HEK293 (cell line): ENCODE measurements at regions not wholly inside any gene's neighbourhood (a gene's known extent, or its start where the extent isn't known, plus 50 kb on each side); places are given as distances from the start of the nearest gene placed in this dataset.

Experiments
- PRDM4 ChIP-seq: fragments of 450-650 bp; formaldehyde crosslinking; IDR thresholded peaks from 2 replicates; pipeline ENCODE4 v1.5.1; 2017; ENCODE audit warnings: missing biosample characterization, missing genetic modification characterization
- SETDB1 ChIP-seq: IDR thresholded peaks from one replicate; pipeline ENCODE4 v1.6.1; 2017; ENCODE audit warnings: mild to moderate bottlenecking, low read length, moderate library complexity, mixed read lengths; ENCODE audit not compliant: insufficient read length
- ZNF146 ChIP-seq: fragments of 450-650 bp; formaldehyde crosslinking; IDR thresholded peaks from 2 replicates; pipeline ENCODE4 v1.5.1; 2016; ENCODE audit warnings: missing biosample characterization, missing genetic modification characterization
- ZNF302 ChIP-seq: fragments of 450-650 bp; formaldehyde crosslinking; IDR thresholded peaks from 2 replicates; pipeline ENCODE4 v1.5.1; 2016; ENCODE audit warnings: missing biosample characterization, missing genetic modification characterization, low read depth
- ZNF311 ChIP-seq: fragments of 450-650 bp; formaldehyde crosslinking; IDR thresholded peaks from 2 replicates; pipeline ENCODE4 v1.5.1; 2017; ENCODE audit warnings: missing biosample characterization, missing genetic modification characterization, borderline replicate concordance
- ZNF473 ChIP-seq: fragments of 450-650 bp; formaldehyde crosslinking; IDR thresholded peaks from 2 replicates; pipeline ENCODE4 v1.5.1; 2017; ENCODE audit warnings: missing biosample characterization, missing genetic modification characterization
- ZNF558 ChIP-seq: fragments of 450-650 bp; formaldehyde crosslinking; IDR thresholded peaks from 2 replicates; pipeline ENCODE4 v1.5.1; 2016; ENCODE audit warnings: missing biosample characterization, missing genetic modification characterization
- ZNF768 ChIP-seq: fragments of 450-650 bp; formaldehyde crosslinking; IDR thresholded peaks from 2 replicates; pipeline ENCODE4 v1.5.1; 2018; ENCODE audit warnings: missing biosample characterization, mild to moderate bottlenecking, missing genetic modification characterization
- ZNF776 ChIP-seq: fragments of 450-650 bp; formaldehyde crosslinking; IDR thresholded peaks from 2 replicates; pipeline ENCODE4 v1.5.0; 2017; ENCODE audit warnings: missing biosample characterization, missing genetic modification characterization, borderline replicate concordance
- ZNF830 ChIP-seq: fragments of 450-650 bp; IDR thresholded peaks from 2 replicates; pipeline ENCODE4 v1.5.0; 2018; ENCODE audit warnings: missing biosample characterization, missing genetic modification characterization, low read depth, mild to moderate bottlenecking, moderate library complexity
- TF ChIP-seq, protein P1 (sequence below): fragments of 450-650 bp; formaldehyde crosslinking; IDR thresholded peaks from 2 replicates; pipeline ENCODE4 v1.5.1; 2016; ENCODE audit warnings: missing biosample characterization, missing genetic modification characterization
- TF ChIP-seq, protein P2 (sequence below): fragments of 450-650 bp; formaldehyde crosslinking; IDR thresholded peaks from 2 replicates; pipeline ENCODE4 v1.5.1; 2017; ENCODE audit warnings: missing biosample characterization, missing genetic modification characterization
- TF ChIP-seq, protein P3 (sequence below): fragments of 450-650 bp; formaldehyde crosslinking; IDR thresholded peaks from 2 replicates; pipeline ENCODE4 v1.5.1; 2016; ENCODE audit warnings: missing biosample characterization, missing genetic modification characterization
- TF ChIP-seq, protein P4 (sequence below): fragments of 450-650 bp; formaldehyde crosslinking; conservative IDR thresholded peaks from 2 replicates; pipeline ENCODE4 v1.5.1; 2016; ENCODE audit warnings: low read depth, missing biosample characterization, missing genetic modification characterization

GRCh38 chr1:212500351-212500750 lies 67.6 kb downstream of the NENF start:
- no peak for TF ChIP-seq ZNF473 (tag by site-specific recombination)
- TF ChIP-seq, protein P1, sequence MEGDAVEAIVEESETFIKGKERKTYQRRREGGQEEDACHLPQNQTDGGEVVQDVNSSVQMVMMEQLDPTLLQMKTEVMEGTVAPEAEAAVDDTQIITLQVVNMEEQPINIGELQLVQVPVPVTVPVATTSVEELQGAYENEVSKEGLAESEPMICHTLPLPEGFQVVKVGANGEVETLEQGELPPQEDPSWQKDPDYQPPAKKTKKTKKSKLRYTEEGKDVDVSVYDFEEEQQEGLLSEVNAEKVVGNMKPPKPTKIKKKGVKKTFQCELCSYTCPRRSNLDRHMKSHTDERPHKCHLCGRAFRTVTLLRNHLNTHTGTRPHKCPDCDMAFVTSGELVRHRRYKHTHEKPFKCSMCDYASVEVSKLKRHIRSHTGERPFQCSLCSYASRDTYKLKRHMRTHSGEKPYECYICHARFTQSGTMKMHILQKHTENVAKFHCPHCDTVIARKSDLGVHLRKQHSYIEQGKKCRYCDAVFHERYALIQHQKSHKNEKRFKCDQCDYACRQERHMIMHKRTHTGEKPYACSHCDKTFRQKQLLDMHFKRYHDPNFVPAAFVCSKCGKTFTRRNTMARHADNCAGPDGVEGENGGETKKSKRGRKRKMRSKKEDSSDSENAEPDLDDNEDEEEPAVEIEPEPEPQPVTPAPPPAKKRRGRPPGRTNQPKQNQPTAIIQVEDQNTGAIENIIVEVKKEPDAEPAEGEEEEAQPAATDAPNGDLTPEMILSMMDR (tag by site-specific recombination) = no peak
- no peak for TF ChIP-seq ZNF311 (tag by site-specific recombination)
- TF ChIP-seq, protein P2, sequence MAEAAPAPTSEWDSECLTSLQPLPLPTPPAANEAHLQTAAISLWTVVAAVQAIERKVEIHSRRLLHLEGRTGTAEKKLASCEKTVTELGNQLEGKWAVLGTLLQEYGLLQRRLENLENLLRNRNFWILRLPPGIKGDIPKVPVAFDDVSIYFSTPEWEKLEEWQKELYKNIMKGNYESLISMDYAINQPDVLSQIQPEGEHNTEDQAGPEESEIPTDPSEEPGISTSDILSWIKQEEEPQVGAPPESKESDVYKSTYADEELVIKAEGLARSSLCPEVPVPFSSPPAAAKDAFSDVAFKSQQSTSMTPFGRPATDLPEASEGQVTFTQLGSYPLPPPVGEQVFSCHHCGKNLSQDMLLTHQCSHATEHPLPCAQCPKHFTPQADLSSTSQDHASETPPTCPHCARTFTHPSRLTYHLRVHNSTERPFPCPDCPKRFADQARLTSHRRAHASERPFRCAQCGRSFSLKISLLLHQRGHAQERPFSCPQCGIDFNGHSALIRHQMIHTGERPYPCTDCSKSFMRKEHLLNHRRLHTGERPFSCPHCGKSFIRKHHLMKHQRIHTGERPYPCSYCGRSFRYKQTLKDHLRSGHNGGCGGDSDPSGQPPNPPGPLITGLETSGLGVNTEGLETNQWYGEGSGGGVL (tag by site-specific recombination) = no peak
- TF ChIP-seq ZNF768 = no peak
- TF ChIP-seq, protein P3, sequence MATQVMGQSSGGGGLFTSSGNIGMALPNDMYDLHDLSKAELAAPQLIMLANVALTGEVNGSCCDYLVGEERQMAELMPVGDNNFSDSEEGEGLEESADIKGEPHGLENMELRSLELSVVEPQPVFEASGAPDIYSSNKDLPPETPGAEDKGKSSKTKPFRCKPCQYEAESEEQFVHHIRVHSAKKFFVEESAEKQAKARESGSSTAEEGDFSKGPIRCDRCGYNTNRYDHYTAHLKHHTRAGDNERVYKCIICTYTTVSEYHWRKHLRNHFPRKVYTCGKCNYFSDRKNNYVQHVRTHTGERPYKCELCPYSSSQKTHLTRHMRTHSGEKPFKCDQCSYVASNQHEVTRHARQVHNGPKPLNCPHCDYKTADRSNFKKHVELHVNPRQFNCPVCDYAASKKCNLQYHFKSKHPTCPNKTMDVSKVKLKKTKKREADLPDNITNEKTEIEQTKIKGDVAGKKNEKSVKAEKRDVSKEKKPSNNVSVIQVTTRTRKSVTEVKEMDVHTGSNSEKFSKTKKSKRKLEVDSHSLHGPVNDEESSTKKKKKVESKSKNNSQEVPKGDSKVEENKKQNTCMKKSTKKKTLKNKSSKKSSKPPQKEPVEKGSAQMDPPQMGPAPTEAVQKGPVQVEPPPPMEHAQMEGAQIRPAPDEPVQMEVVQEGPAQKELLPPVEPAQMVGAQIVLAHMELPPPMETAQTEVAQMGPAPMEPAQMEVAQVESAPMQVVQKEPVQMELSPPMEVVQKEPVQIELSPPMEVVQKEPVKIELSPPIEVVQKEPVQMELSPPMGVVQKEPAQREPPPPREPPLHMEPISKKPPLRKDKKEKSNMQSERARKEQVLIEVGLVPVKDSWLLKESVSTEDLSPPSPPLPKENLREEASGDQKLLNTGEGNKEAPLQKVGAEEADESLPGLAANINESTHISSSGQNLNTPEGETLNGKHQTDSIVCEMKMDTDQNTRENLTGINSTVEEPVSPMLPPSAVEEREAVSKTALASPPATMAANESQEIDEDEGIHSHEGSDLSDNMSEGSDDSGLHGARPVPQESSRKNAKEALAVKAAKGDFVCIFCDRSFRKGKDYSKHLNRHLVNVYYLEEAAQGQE (tag by site-specific recombination) = no peak
- TF ChIP-seq ZNF776 = no peak
- TF ChIP-seq, protein P4, sequence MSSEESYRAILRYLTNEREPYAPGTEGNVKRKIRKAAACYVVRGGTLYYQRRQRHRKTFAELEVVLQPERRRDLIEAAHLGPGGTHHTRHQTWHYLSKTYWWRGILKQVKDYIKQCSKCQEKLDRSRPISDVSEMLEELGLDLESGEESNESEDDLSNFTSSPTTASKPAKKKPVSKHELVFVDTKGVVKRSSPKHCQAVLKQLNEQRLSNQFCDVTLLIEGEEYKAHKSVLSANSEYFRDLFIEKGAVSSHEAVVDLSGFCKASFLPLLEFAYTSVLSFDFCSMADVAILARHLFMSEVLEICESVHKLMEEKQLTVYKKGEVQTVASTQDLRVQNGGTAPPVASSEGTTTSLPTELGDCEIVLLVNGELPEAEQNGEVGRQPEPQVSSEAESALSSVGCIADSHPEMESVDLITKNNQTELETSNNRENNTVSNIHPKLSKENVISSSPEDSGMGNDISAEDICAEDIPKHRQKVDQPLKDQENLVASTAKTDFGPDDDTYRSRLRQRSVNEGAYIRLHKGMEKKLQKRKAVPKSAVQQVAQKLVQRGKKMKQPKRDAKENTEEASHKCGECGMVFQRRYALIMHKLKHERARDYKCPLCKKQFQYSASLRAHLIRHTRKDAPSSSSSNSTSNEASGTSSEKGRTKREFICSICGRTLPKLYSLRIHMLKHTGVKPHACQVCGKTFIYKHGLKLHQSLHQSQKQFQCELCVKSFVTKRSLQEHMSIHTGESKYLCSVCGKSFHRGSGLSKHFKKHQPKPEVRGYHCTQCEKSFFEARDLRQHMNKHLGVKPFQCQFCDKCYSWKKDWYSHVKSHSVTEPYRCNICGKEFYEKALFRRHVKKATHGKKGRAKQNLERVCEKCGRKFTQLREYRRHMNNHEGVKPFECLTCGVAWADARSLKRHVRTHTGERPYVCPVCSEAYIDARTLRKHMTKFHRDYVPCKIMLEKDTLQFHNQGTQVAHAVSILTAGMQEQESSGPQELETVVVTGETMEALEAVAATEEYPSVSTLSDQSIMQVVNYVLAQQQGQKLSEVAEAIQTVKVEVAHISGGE (tag by site-specific recombination) = no peak
- no peak for TF ChIP-seq PRDM4
- TF ChIP-seq ZNF830 (tag by site-specific recombination) = no peak
- no peak for TF ChIP-seq ZNF302
- TF ChIP-seq ZNF558 (tag by site-specific recombination) = no peak
- no peak for TF ChIP-seq ZNF146 (tag by site-specific recombination)
- no peak for TF ChIP-seq SETDB1
